ENCODE measurements at regions not wholly inside any gene's neighbourhood (a gene's known extent, or its start where the extent isn't known, plus 50 kb on each side); places are given as distances from the start of the nearest gene placed in this dataset.
A peak's percentile ranks its signal among the peaks of the same experiment; 100 is the strongest.

DNA sequence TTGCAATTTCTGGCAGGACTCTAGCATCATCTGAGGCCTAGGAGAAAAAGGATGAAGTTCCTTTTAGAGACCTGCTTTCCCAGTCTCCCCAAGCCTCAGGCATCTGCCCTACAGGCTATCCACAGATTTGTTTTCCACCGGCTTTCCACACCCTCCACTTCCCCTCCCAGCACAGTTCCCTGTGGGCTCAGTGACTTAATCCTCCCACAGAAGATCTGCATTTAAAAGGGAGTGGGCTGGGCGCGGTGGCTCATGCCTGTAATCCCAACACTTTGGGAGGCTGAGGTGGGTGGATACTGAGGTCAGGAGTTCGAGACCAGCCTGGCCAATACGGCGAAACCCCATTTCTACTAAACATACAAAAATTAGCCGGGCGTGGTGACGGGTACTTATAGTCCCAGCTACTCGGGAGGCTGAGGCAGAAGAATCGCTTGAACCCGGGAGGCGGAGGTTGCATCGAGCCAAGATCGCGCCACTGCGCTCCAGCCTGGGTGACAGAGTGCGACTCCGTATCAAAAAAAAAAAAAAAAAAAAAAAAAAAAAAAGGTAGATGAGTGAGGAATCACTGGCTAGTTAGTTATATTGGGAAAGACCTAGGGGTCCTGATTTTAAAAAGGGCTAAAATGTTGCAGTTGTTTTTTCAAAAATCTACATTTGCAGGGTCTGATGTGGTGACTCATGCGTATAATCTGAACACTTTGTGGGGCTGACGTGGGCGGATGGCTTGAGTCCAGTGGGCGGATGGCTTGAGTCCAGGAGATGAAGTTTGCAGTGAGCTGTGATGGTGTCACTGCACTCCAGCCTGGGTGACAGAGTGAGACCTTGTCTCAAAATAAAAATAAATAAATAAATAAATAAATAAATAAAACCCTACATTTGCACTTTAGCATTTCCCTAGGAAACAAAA lies 119.5 kb downstream of the BAMBI start (continued):
- TF ChIP-seq, protein P1, sequence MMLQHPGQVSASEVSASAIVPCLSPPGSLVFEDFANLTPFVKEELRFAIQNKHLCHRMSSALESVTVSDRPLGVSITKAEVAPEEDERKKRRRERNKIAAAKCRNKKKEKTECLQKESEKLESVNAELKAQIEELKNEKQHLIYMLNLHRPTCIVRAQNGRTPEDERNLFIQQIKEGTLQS (IDR thresholded peaks at IDR 0.05) = peak; percentile 93
- TF ChIP-seq, protein P1 (CRISPR knock-in tag; conservative IDR thresholded peaks at IDR 0.05) = no peak
- TF ChIP-seq, protein P2, sequence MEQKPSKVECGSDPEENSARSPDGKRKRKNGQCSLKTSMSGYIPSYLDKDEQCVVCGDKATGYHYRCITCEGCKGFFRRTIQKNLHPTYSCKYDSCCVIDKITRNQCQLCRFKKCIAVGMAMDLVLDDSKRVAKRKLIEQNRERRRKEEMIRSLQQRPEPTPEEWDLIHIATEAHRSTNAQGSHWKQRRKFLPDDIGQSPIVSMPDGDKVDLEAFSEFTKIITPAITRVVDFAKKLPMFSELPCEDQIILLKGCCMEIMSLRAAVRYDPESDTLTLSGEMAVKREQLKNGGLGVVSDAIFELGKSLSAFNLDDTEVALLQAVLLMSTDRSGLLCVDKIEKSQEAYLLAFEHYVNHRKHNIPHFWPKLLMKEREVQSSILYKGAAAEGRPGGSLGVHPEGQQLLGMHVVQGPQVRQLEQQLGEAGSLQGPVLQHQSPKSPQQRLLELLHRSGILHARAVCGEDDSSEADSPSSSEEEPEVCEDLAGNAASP (IDR thresholded peaks at IDR 0.05) = no peak
- TF ChIP-seq FOS (IDR thresholded peaks at IDR 0.05; ENCODE audit: extremely low read depth, insufficient read length) (peak; percentile 25), RCOR1 (IDR thresholded peaks at IDR 0.05; ENCODE audit: borderline replicate concordance in 1 of 2, low read depth in 2 of 2, low read length in 2 of 2) (peak in 1 of 2 experiments; percentile 53; a peak in 1 of 4 replicates), ARID1B (IDR thresholded peaks at IDR 0.05) (peak; percentile 81), EP300 (IDR thresholded peaks at IDR 0.05; ENCODE audit: low read length) (peak; percentile 47; the same call in 1 of the 2 replicates), ZBTB7A (IDR thresholded peaks at IDR 0.05; ENCODE audit: borderline replicate concordance, control insufficient read depth, low read depth, low read length) (no peak), TEAD4 (IDR thresholded peaks at IDR 0.05; ENCODE audit: low read length) (peak; percentile 42; the same call in 1 of the 2 replicates), TEAD4 (CRISPR knock-in tag; IDR thresholded peaks at IDR 0.05; ENCODE audit: borderline replicate concordance) (no peak), CREM (IDR thresholded peaks at IDR 0.05; ENCODE audit: low read depth) (peak; percentile 60; the same call in 1 of the 2 replicates), DPF2 (IDR thresholded peaks at IDR 0.05) (peak; percentile 89), POU5F1 (IDR thresholded peaks at IDR 0.05; ENCODE audit: borderline replicate concordance, low read depth, low read length, partially characterized antibody) (no peak), ZNF780A (CRISPR knock-in tag; IDR thresholded peaks at IDR 0.05) (no peak), ZNF830 (CRISPR knock-in tag; IDR thresholded peaks at IDR 0.05) (no peak), ZNF764 (CRISPR knock-in tag; IDR thresholded peaks at IDR 0.05; ENCODE audit: low read depth) (no peak), WHSC1 (IDR thresholded peaks at IDR 0.05; ENCODE audit: low read length) (no peak), NFIC (IDR thresholded peaks at IDR 0.05) (peak; percentile 97), SMARCE1 (IDR thresholded peaks at IDR 0.05) (peak; percentile 79), L3MBTL2 (IDR thresholded peaks at IDR 0.05) (no peak)
- TF ChIP-seq, protein P3, sequence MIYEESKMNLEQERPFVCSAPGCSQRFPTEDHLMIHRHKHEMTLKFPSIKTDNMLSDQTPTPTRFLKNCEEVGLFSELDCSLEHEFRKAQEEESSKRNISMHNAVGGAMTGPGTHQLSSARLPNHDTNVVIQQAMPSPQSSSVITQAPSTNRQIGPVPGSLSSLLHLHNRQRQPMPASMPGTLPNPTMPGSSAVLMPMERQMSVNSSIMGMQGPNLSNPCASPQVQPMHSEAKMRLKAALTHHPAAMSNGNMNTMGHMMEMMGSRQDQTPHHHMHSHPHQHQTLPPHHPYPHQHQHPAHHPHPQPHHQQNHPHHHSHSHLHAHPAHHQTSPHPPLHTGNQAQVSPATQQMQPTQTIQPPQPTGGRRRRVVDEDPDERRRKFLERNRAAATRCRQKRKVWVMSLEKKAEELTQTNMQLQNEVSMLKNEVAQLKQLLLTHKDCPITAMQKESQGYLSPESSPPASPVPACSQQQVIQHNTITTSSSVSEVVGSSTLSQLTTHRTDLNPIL (CRISPR knock-in tag; IDR thresholded peaks at IDR 0.05) = no peak
- TF ChIP-seq, protein P4, sequence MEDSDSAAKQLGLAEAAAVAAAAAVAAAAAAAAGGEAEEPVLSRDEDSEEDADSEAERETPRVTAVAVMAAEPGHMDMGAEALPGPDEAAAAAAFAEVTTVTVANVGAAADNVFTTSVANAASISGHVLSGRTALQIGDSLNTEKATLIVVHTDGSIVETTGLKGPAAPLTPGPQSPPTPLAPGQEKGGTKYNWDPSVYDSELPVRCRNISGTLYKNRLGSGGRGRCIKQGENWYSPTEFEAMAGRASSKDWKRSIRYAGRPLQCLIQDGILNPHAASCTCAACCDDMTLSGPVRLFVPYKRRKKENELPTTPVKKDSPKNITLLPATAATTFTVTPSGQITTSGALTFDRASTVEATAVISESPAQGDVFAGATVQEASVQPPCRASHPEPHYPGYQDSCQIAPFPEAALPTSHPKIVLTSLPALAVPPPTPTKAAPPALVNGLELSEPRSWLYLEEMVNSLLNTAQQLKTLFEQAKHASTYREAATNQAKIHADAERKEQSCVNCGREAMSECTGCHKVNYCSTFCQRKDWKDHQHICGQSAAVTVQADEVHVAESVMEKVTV (CRISPR knock-in tag; IDR thresholded peaks at IDR 0.05) = no peak
